Vagina (tissue), 2 donors: ENCODE measurements at regions not wholly inside any gene's neighbourhood (a gene's known extent, or its start where the extent isn't known, plus 50 kb on each side); places are given as distances from the start of the nearest gene placed in this dataset.

Experiments
- POLR2AphosphoS5 ChIP-seq, 2 donors: sonication (generic); formaldehyde crosslinking; IDR thresholded peaks; one replicate each; pipeline ENCODE4 v1.9.0; 2017; ENCODE audit warnings: antibody characterized with exemption in 2 of 2, mild to moderate bottlenecking in 2 of 2, low read depth in 1 of 2; ENCODE audit not compliant: insufficient read depth in 1 of 2
- TF ChIP-seq, protein P1 (sequence below), 3 experiments: fragments of 450-650 bp in 2 of 3; fragments of 200-600 bp in 1 of 3; sonication (generic) in 1 of 3; IDR thresholded peaks; one replicate each; pipeline ENCODE4 v1.5.1; 2017 to 2019; ENCODE audit warnings: antibody characterized with exemption in 3 of 3, mild to moderate bottlenecking in 2 of 3, moderate library complexity in 2 of 3

DNA sequence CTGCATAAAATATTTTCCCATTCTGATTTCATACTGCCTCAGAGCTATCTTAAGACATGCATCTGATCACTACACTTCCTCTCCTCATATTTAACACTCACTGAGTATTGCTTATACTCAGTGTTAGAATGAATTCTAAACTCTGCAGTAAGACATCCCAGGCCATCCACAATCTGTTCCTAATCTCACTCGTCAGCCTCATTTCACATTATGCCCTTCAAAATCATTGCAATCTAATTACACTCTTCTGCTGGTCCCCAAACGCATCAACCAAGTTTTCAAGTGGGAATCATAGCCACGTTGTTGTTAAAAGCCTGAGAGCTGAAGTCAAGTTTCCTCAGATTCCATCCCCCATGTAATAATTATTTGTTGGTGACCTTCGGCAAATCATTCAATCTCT lies 1177.9 kb downstream of the ARAP2 start:
- TF ChIP-seq, protein P1, sequence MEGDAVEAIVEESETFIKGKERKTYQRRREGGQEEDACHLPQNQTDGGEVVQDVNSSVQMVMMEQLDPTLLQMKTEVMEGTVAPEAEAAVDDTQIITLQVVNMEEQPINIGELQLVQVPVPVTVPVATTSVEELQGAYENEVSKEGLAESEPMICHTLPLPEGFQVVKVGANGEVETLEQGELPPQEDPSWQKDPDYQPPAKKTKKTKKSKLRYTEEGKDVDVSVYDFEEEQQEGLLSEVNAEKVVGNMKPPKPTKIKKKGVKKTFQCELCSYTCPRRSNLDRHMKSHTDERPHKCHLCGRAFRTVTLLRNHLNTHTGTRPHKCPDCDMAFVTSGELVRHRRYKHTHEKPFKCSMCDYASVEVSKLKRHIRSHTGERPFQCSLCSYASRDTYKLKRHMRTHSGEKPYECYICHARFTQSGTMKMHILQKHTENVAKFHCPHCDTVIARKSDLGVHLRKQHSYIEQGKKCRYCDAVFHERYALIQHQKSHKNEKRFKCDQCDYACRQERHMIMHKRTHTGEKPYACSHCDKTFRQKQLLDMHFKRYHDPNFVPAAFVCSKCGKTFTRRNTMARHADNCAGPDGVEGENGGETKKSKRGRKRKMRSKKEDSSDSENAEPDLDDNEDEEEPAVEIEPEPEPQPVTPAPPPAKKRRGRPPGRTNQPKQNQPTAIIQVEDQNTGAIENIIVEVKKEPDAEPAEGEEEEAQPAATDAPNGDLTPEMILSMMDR (IDR thresholded peaks at IDR 0.05) = no peak
- TF ChIP-seq POLR2AphosphoS5 (IDR thresholded peaks at IDR 0.05; ENCODE audit: insufficient read depth in 1 of 2, low read depth in 1 of 2) = no peak
